MM.1S (cell line): ENCODE measurements at regions not wholly inside any gene's neighbourhood (a gene's known extent, or its start where the extent isn't known, plus 50 kb on each side); places are given as distances from the start of the nearest gene placed in this dataset.

Experiments
- DNase-seq: peaks from one replicate; pipeline ENCODE4 v3.0.0-alpha.2; 2015
- H2AFZ ChIP-seq: fragments of 300-600 bp; sonication (generic); 2 replicates; pipeline ENCODE4 v1.6.0; 2016; ENCODE audit warnings: antibody characterized with exemption, low read length
- H3F3A ChIP-seq: fragments of 300-600 bp; sonication (generic); 2 replicates; pipeline ENCODE4 v1.6.1; 2016; ENCODE audit warnings: mild to moderate bottlenecking, antibody characterized with exemption, low read length, moderate library complexity, mixed read lengths; ENCODE audit not compliant: insufficient read depth
- H3K27ac ChIP-seq: fragments of 300-600 bp; sonication (generic); 2 replicates; pipeline ENCODE4 v1.5.1; 2016; ENCODE audit warnings: mild to moderate bottlenecking, low read length
- H3K27me3 ChIP-seq: fragments of 300-600 bp; sonication (generic); replicated peaks from 2 replicates; pipeline ENCODE4 v1.6.0; 2016; ENCODE audit warnings: low read length; ENCODE audit not compliant: insufficient read depth
- H3K36me3 ChIP-seq: fragments of 300-600 bp; sonication (generic); replicated peaks from 2 replicates; pipeline ENCODE4 v1.6.1; 2016; ENCODE audit warnings: mild to moderate bottlenecking, low read length, mixed read lengths; ENCODE audit not compliant: insufficient read depth
- H3K4me1 ChIP-seq: fragments of 300-600 bp; sonication (generic); 2 replicates; pipeline ENCODE4 v1.6.1; 2016; ENCODE audit warnings: low read length, mixed read lengths
- H3K4me2 ChIP-seq: fragments of 300-600 bp; sonication (generic); 2 replicates; pipeline ENCODE4 v1.6.0; 2016; ENCODE audit warnings: low read depth, low read length
- H3K4me3 ChIP-seq: fragments of 300-600 bp; sonication (generic); 2 replicates; pipeline ENCODE4 v1.5.1; 2016; ENCODE audit warnings: low read length, mixed read lengths
- H3K79me2 ChIP-seq: fragments of 300-600 bp; sonication (generic); 2 replicates; pipeline ENCODE4 v1.6.1; 2016; ENCODE audit warnings: mixed run types, low read length, mixed read lengths
- H3K9ac ChIP-seq: fragments of 300-600 bp; sonication (generic); 2 replicates; pipeline ENCODE4 v1.6.1; 2016; ENCODE audit warnings: low read length, mixed read lengths
- H3K9me2 ChIP-seq: fragments of 300-600 bp; sonication (generic); replicated peaks from 2 replicates; pipeline ENCODE4 v1.6.1; 2016; ENCODE audit warnings: mild to moderate bottlenecking, low read length, mixed read lengths; ENCODE audit not compliant: insufficient read depth
- H3K9me3 ChIP-seq: fragments of 300-600 bp; sonication (generic); replicated peaks from 2 replicates; pipeline ENCODE4 v1.6.1; 2016; ENCODE audit warnings: mild to moderate bottlenecking, low read length, mixed read lengths; ENCODE audit not compliant: insufficient read depth
- H4K20me1 ChIP-seq: fragments of 300-600 bp; sonication (generic); 2 replicates; pipeline ENCODE4 v1.6.1; 2016; ENCODE audit warnings: mild to moderate bottlenecking, low read length, moderate library complexity, mixed read lengths; ENCODE audit not compliant: insufficient read depth
- EZH2 ChIP-seq: fragments of 300-600 bp; sonication (generic); optimal IDR thresholded peaks from 2 replicates; pipeline ENCODE3; 2017; ENCODE audit warnings: low read depth, mild to moderate bottlenecking, antibody characterized with exemption, low read length, mixed read lengths
- EZH2phosphoT487 ChIP-seq: fragments of 300-600 bp; sonication (generic); IDR thresholded peaks from 2 replicates; pipeline ENCODE4 v1.6.1; 2018; ENCODE audit warnings: antibody characterized with exemption, low read length
- TF ChIP-seq, protein P1 (sequence below): fragments of 300-600 bp; sonication (generic); IDR thresholded peaks from 2 replicates; pipeline ENCODE4 v1.5.1; 2016; ENCODE audit warnings: antibody characterized with exemption, low read length, mixed read lengths

DNA sequence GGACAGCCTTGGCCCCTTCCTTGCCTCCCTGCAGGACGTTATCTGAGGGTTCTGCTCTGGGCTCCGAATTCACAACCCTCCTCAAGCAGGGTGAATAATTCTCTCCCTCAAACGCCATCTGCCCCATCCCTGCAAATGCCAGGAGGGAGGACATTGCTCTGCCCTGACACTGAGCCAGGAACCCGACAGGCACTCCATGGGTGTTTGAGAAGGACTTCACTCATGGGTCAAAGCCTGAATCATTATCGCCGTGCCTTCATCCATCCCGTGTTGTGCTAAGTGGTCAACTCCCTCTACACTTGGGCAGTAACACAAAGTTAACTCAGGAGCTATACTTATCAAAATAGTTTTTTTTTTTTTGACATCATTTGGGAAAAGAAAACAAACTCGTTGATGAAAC lies 261.8 kb upstream of the IGF1R start:
- no peak for DNase-seq
- no peak overlapping the region for H2AFZ ChIP-seq
- H3K36me3 ChIP-seq: no peaks in the 10 kb centered on the region
- no peaks in the 10 kb centered on the region for H3K79me2 ChIP-seq
- H3F3A ChIP-seq: no peaks in the 10 kb centered on the region
- TF ChIP-seq EZH2phosphoT487: no peak
- TF ChIP-seq, protein P1, sequence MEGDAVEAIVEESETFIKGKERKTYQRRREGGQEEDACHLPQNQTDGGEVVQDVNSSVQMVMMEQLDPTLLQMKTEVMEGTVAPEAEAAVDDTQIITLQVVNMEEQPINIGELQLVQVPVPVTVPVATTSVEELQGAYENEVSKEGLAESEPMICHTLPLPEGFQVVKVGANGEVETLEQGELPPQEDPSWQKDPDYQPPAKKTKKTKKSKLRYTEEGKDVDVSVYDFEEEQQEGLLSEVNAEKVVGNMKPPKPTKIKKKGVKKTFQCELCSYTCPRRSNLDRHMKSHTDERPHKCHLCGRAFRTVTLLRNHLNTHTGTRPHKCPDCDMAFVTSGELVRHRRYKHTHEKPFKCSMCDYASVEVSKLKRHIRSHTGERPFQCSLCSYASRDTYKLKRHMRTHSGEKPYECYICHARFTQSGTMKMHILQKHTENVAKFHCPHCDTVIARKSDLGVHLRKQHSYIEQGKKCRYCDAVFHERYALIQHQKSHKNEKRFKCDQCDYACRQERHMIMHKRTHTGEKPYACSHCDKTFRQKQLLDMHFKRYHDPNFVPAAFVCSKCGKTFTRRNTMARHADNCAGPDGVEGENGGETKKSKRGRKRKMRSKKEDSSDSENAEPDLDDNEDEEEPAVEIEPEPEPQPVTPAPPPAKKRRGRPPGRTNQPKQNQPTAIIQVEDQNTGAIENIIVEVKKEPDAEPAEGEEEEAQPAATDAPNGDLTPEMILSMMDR: no peak
- TF ChIP-seq EZH2: no peak
- H3K27ac ChIP-seq: no peak overlapping the region
- no peaks in the 10 kb centered on the region for H3K9me3 ChIP-seq
- H3K4me3 ChIP-seq: no peak overlapping the region
- H3K9me2 ChIP-seq: no peaks in the 10 kb centered on the region
- H3K4me1 ChIP-seq: no peaks in the 10 kb centered on the region
- H4K20me1 ChIP-seq: no peaks in the 10 kb centered on the region
- H3K9ac ChIP-seq: no peak overlapping the region
- no peak overlapping the region for H3K4me2 ChIP-seq
- H3K27me3 ChIP-seq: no peaks in the 10 kb centered on the region

DNA sequence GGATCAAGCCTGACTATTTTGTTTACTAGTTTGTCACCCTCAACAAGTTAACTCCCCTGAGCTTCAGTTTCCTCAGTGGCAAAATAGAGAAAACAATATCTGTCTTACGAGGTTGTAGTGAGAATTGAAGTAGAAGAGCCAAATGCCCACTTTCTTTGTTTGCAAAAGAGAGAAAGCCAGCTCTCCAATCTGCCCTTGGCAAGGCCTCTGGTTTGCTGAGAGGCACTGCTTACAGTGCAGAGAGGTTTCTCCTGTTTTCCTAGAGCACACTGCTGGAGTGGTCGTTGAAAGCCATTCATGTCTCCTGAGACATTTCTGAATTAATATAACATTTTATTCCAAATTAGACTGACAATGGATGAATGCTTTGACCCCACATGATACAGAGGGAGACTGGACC lies 260.5 kb upstream of the IGF1R start:
- Histone ChIP-seq H3K4me1 (no peaks in the 10 kb centered on the region), H3K9me2 (no peaks in the 10 kb centered on the region), H3K9me3 (no peaks in the 10 kb centered on the region), H3K4me3 (no peak overlapping the region), H2AFZ (no peak overlapping the region), H3K9ac (no peak overlapping the region), H3K79me2 (no peaks in the 10 kb centered on the region), H3K27me3 (no peaks in the 10 kb centered on the region), H3F3A (no peaks in the 10 kb centered on the region), H3K36me3 (no peaks in the 10 kb centered on the region), H4K20me1 (no peaks in the 10 kb centered on the region), H3K27ac (no peak overlapping the region), H3K4me2 (no peak overlapping the region)
- TF ChIP-seq EZH2phosphoT487 (no peak), EZH2 (no peak)
- TF ChIP-seq, protein P1: no peak
- DNase-seq: no peak

DNA sequence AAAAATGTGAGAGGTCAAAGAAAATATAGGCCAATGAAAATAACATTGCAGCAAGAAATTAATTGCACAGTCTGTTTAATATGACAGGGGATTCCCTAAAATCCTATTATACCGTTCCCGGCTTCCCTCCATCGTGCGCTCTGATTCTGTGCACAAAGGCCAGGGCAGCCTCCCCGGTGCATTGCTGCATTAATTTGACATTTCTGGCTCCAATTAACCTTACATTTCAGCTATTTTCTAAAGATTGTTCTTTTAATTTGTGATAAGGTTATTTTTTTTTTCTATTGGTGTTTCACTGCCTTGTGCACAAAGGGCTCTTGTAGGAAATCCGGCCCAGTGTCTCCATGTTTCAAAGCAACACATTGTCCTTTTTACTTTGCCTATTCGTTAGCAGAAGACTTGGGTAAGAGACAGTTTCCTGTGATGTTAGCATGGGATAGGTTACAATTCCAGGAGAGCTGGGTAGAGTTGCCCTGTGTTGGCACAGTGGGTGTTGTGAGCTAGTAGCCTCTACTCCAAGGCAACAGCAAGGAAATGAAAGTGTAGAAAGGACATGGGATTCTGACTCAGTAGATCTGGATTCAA lies 257.3 kb upstream of the IGF1R start:
- Histone ChIP-seq H3K4me1 (no peaks in the 10 kb centered on the region), H3K27me3 (no peaks in the 10 kb centered on the region), H3K9me2 (no peaks in the 10 kb centered on the region), H2AFZ (no peak overlapping the region), H3F3A (no peaks in the 10 kb centered on the region), H3K36me3 (no peaks in the 10 kb centered on the region), H3K4me3 (no peak overlapping the region), H3K79me2 (no peaks in the 10 kb centered on the region), H3K9me3 (no peaks in the 10 kb centered on the region), H3K4me2 (no peak overlapping the region), H4K20me1 (no peaks in the 10 kb centered on the region), H3K9ac (no peak overlapping the region), H3K27ac (no peak overlapping the region)
- DNase-seq: no peak
- TF ChIP-seq EZH2 (no peak), EZH2phosphoT487 (no peak)
- TF ChIP-seq, protein P1: no peak
